ENCODE measurements at regions not wholly inside any gene's neighbourhood (a gene's known extent, or its start where the extent isn't known, plus 50 kb on each side); places are given as distances from the start of the nearest gene placed in this dataset.
A peak's percentile ranks its signal among the peaks of the same experiment; 100 is the strongest.

- no peak for ATAC-seq
- Histone ChIP-seq H3K27me3 (no peaks in the 10 kb centered on the region), H3K9me3 (no peaks in the 10 kb centered on the region), H3K4me1 (no peaks in the 10 kb centered on the region), H3K4me3 (no peak overlapping the region), H3K36me3 (no peaks in the 10 kb centered on the region), H3K27ac (no peak overlapping the region)
- intact Hi-C loops (cut with DNase I; ENCODE audit: low total_unique reads) (no loop called here), in situ Hi-C loops (cut with MboI; ENCODE audit: low sequenced_read_pairs in 4 of 4) (no loop called here)
- no peak for DNase-seq
- no peak for TF ChIP-seq CTCF (IDR thresholded peaks at IDR 0.05 in 4 of 5, conservative IDR thresholded peaks at IDR 0.05 in 1 of 5)
- no peak for TF ChIP-seq POLR2A (IDR thresholded peaks at IDR 0.05)
These were observed 295.1 kb upstream of the ANO5 start for GRCh38 chr11:21897752-21898151.

- no peaks in the 10 kb centered on the region for H3K9me3 ChIP-seq
- intact Hi-C loops (cut with DNase I; ENCODE audit: low total_unique reads) (no loop called here), in situ Hi-C loops (cut with MboI; ENCODE audit: low sequenced_read_pairs in 4 of 4) (no loop called here)
- TF ChIP-seq POLR2A (IDR thresholded peaks at IDR 0.05), result no peak
- TF ChIP-seq CTCF (IDR thresholded peaks at IDR 0.05 in 4 of 5, conservative IDR thresholded peaks at IDR 0.05 in 1 of 5), result no peak
- no peak overlapping the region for H3K4me3 ChIP-seq
- H3K27ac ChIP-seq, result no peak overlapping the region
- no peak for DNase-seq
- no peak for ATAC-seq
- peaks cover 0 to 9% of the 10 kb centered on the region in 2 donors for H3K4me1 ChIP-seq
- H3K27me3 ChIP-seq, result no peaks in the 10 kb centered on the region
- no peaks in the 10 kb centered on the region for H3K36me3 ChIP-seq
These were observed 284.7 kb upstream of the ANO5 start for GRCh38 chr11:21908211-21908610.

- intact Hi-C loops (cut with DNase I; ENCODE audit: low total_unique reads), result no loop called here
- H3K27ac ChIP-seq, result no peak overlapping the region
- H3K4me1 ChIP-seq, result peaks cover 0 to 9% of the 10 kb centered on the region in 2 donors
- no peaks in the 10 kb centered on the region for H3K9me3 ChIP-seq
- DNase-seq (no peak), ATAC-seq (peak; percentile 55 to 56)
- no peaks in the 10 kb centered on the region for H3K36me3 ChIP-seq
- TF ChIP-seq POLR2A (IDR thresholded peaks at IDR 0.05) (no peak), CTCF (IDR thresholded peaks at IDR 0.05 in 4 of 5, conservative IDR thresholded peaks at IDR 0.05 in 1 of 5) (no peak)
- H3K4me3 ChIP-seq, result no peak overlapping the region
- in situ Hi-C loops (cut with MboI; ENCODE audit: low sequenced_read_pairs in 4 of 4), result no loop called here
- no peaks in the 10 kb centered on the region for H3K27me3 ChIP-seq
These were observed 283.7 kb upstream of the ANO5 start for GRCh38 chr11:21909145-21909544.

GRCh38 chr11:21911061-21911460, 281.8 kb upstream of the ANO5 start:
- no peak overlapping the region for H3K27ac ChIP-seq
- no peaks in the 10 kb centered on the region for H3K36me3 ChIP-seq
- no peaks in the 10 kb centered on the region for H3K27me3 ChIP-seq
- DNase-seq, result no peak
- intact Hi-C loops (cut with DNase I; ENCODE audit: low total_unique reads) (no loop called here), in situ Hi-C loops (cut with MboI; ENCODE audit: low sequenced_read_pairs in 4 of 4) (no loop called here)
- no peak for ATAC-seq
- no peaks in the 10 kb centered on the region for H3K9me3 ChIP-seq
- peaks cover 0 to 9% of the 10 kb centered on the region in 2 donors for H3K4me1 ChIP-seq
- H3K4me3 ChIP-seq, result no peak overlapping the region
- TF ChIP-seq POLR2A (IDR thresholded peaks at IDR 0.05), result no peak

GRCh38 chr11:21912285-21912684, 280.6 kb upstream of the ANO5 start:
- Histone ChIP-seq H3K9me3 (no peaks in the 10 kb centered on the region), H3K36me3 (no peaks in the 10 kb centered on the region), H3K4me3 (no peak overlapping the region), H3K27ac (no peak overlapping the region), H3K4me1 (peaks cover 0 to 3% of the 10 kb centered on the region in 2 donors), H3K27me3 (no peaks in the 10 kb centered on the region)
- DNase-seq, result no peak
- intact Hi-C loops (cut with DNase I; ENCODE audit: low total_unique reads) (no loop called here), in situ Hi-C loops (cut with MboI; ENCODE audit: low sequenced_read_pairs in 4 of 4) (no loop called here)
- no peak for ATAC-seq
- no peak for TF ChIP-seq POLR2A (IDR thresholded peaks at IDR 0.05)
- no peak for TF ChIP-seq CTCF (IDR thresholded peaks at IDR 0.05 in 4 of 5, conservative IDR thresholded peaks at IDR 0.05 in 1 of 5)

Measured in gastrocnemius medialis (tissue), 4 donors.